Osteocyte (in vitro differentiated cells): ENCODE measurements at regions not wholly inside any gene's neighbourhood (a gene's known extent, or its start where the extent isn't known, plus 50 kb on each side); places are given as distances from the start of the nearest gene placed in this dataset.

Experiments used
- DNase-seq: peaks from one replicate; pipeline ENCODE4 v3.0.0; 2021; ENCODE audit warnings: mixed read lengths; ENCODE audit not compliant: unreplicated experiment; ENCODE audit errors: extremely low spot score
- H3K27ac Mint-ChIP-seq: one replicate; pipeline ENCODE4 v1.8.0; 2021; ENCODE audit warnings: mild to moderate bottlenecking, mixed read lengths; ENCODE audit not compliant: unreplicated experiment
- H3K27me3 Mint-ChIP-seq: one replicate; pipeline ENCODE4 v1.8.0; 2021; ENCODE audit warnings: mixed read lengths; ENCODE audit not compliant: unreplicated experiment
- H3K36me3 Mint-ChIP-seq: one replicate; pipeline ENCODE4 v1.8.0; 2021; ENCODE audit warnings: mixed read lengths; ENCODE audit not compliant: unreplicated experiment
- H3K4me1 Mint-ChIP-seq: one replicate; pipeline ENCODE4 v1.8.0; 2021; ENCODE audit warnings: mixed read lengths; ENCODE audit not compliant: unreplicated experiment
- H3K4me3 Mint-ChIP-seq: one replicate; pipeline ENCODE4 v1.8.0; 2021; ENCODE audit warnings: mild to moderate bottlenecking, moderate library complexity, mixed read lengths; ENCODE audit not compliant: unreplicated experiment
- H3K9me3 Mint-ChIP-seq: one replicate; pipeline ENCODE4 v1.8.0; 2021; ENCODE audit warnings: mixed read lengths; ENCODE audit not compliant: unreplicated experiment
- CTCF ChIP-seq: fragments of 200-600 bp; sonication (generic); IDR thresholded peaks from 2 replicates; pipeline ENCODE4 v1.5.0; 2021; ENCODE audit warnings: antibody characterized with exemption, mild to moderate bottlenecking, moderate library complexity

GRCh38 chr5:105735704-105736103 is 1935.0 kb downstream of the EFNA5 start:
- Mint-ChIP-seq H3K27me3 (no peaks in the 10 kb centered on the region), H3K4me3 (no peak overlapping the region), H3K36me3 (no peaks in the 10 kb centered on the region), H3K4me1 (peaks cover 4% of the 10 kb centered on the region), H3K27ac (no peak overlapping the region), H3K9me3 (peaks cover 5% of the 10 kb centered on the region)
- no peak for TF ChIP-seq CTCF
- no peak for DNase-seq

GRCh38 chr5:105730982-105731381 is 1939.8 kb downstream of the EFNA5 start:
- H3K9me3 Mint-ChIP-seq = no peaks in the 10 kb centered on the region
- H3K4me3 Mint-ChIP-seq = no peak overlapping the region
- H3K27ac Mint-ChIP-seq = no peak overlapping the region
- DNase-seq = no peak
- H3K4me1 Mint-ChIP-seq = peaks cover 5% of the 10 kb centered on the region
- no peaks in the 10 kb centered on the region for H3K36me3 Mint-ChIP-seq
- no peak for TF ChIP-seq CTCF
- no peaks in the 10 kb centered on the region for H3K27me3 Mint-ChIP-seq

GRCh38 chr5:105726093-105726492 is 1944.6 kb downstream of the EFNA5 start:
- H3K27me3 Mint-ChIP-seq = no peaks in the 10 kb centered on the region
- no peak for DNase-seq

GRCh38 chr5:105708442-105708841 is 1962.3 kb downstream of the EFNA5 start:
- no peak for DNase-seq
- H3K9me3 Mint-ChIP-seq = peaks cover 24% of the 10 kb centered on the region
- peaks cover 6% of the 10 kb centered on the region for H3K36me3 Mint-ChIP-seq
- H3K4me3 Mint-ChIP-seq = no peak overlapping the region
- H3K4me1 Mint-ChIP-seq = no peaks in the 10 kb centered on the region
- H3K27me3 Mint-ChIP-seq = no peaks in the 10 kb centered on the region
- TF ChIP-seq CTCF = no peak
- H3K27ac Mint-ChIP-seq = no peak overlapping the region

More at GRCh38 chr5:105726093-105726492, 1944.6 kb downstream of the EFNA5 start:
- peaks cover 2% of the 10 kb centered on the region for H3K36me3 Mint-ChIP-seq
- H3K27ac Mint-ChIP-seq = no peak overlapping the region
- peaks cover 10% of the 10 kb centered on the region for H3K9me3 Mint-ChIP-seq
- H3K4me3 Mint-ChIP-seq = no peak overlapping the region
- H3K4me1 Mint-ChIP-seq = peaks cover 3% of the 10 kb centered on the region
- TF ChIP-seq CTCF = no peak

- Mint-ChIP-seq H3K9me3 (peaks cover 39% of the 10 kb centered on the region), H3K27ac (no peak overlapping the region), H3K4me3 (no peak overlapping the region), H3K4me1 (peaks cover 2% of the 10 kb centered on the region), H3K27me3 (no peaks in the 10 kb centered on the region), H3K36me3 (peaks cover 5% of the 10 kb centered on the region)
- TF ChIP-seq CTCF = no peak
- no peak for DNase-seq
Measured at GRCh38 chr5:105702323-105702722, 1968.4 kb downstream of the EFNA5 start.
